A549 (cell line): ENCODE measurements at regions not wholly inside any gene's neighbourhood (a gene's known extent, or its start where the extent isn't known, plus 50 kb on each side); places are given as distances from the start of the nearest gene placed in this dataset.
A peak's percentile ranks its signal among the peaks of the same experiment; 100 is the strongest.

ENCODE experiments used
- ATAC-seq, 2 experiments: fragments of 200-7000 bp in 1 of 2; fragments of >200 bp in 1 of 2; cut with Nextera tagmentation in 1 of 2; cut with Tn5 transposase in 1 of 2; 3 replicates each; pipeline versions ENCODE4 v1.8.0 to v1.9.1; 2018 to 2020; ENCODE audit warnings: mild to moderate bottlenecking in 1 of 2, moderate library complexity in 1 of 2
- CTCF ChIA-PET: fragments of 300-600 bp; sonication (Branson Sonifier 250); formaldehyde crosslinking; extraction: SDS; loops from one replicate; lab custom pipeline; 2021; ENCODE audit warnings: antibody characterized with exemption, inconsistent platforms; lab: Yijun Ruan, JAX
- POLR2A ChIA-PET: fragments of 350-600 bp; formaldehyde crosslinking; extraction: SDS; loops from one replicate; lab custom pipeline; 2021; ENCODE audit warnings: antibody characterized with exemption, inconsistent platforms; lab: Yijun Ruan, JAX
- DNase-seq, 2 experiments: peaks; one replicate each; pipeline versions ENCODE4 v3.0.0 to v3.0.0-alpha.2; 2011 to 2016; ENCODE audit warnings: low read depth in 1 of 2, low spot score in 1 of 2
- FAIRE-seq: peaks from 2 replicates; lab custom pipeline; 2011; peaks lifted over from hg19 to GRCh38; lab: Jason Lieb, UNC
- H3K27ac ChIP-seq, 2 experiments: fragments of >200 bp; sonication (Bioruptor Twin); formaldehyde crosslinking; 3 replicates each; pipeline ENCODE4 v1.5.1; 2016 to 2017
- H3K4me1 ChIP-seq: fragments of >200 bp; sonication (Bioruptor Twin); formaldehyde crosslinking; 3 replicates; pipeline ENCODE4 v1.6.1; 2016
- H3K4me2 ChIP-seq: fragments of >200 bp; sonication (Bioruptor Twin); formaldehyde crosslinking; 3 replicates; pipeline ENCODE4 v1.6.1; 2016
- H3K4me3 ChIP-seq: fragments of >200 bp; sonication (Bioruptor Twin); formaldehyde crosslinking; 3 replicates; pipeline ENCODE4 v1.5.1; 2016
- H3K9me3 ChIP-seq: fragments of >200 bp; sonication (Bioruptor Twin); formaldehyde crosslinking; 3 replicates; pipeline ENCODE4 v1.6.1; 2016
- ATOH8 ChIP-seq: fragments of 250-450 bp; sonication (Bioruptor Pico); IDR thresholded peaks from 2 replicates; pipeline ENCODE4 v1.5.0; 2020; ENCODE audit warnings: low read depth, mild to moderate bottlenecking, moderate library complexity
- CBX2 ChIP-seq: fragments of 200-600 bp; sonication (generic); IDR thresholded peaks from 2 replicates; pipeline ENCODE4 v1.6.1; 2016; ENCODE audit warnings: low read depth, mild to moderate bottlenecking, borderline replicate concordance
- CEBPB ChIP-seq, 2 experiments: fragments of >200 bp in 1 of 2; sonication (Bioruptor Twin) in 1 of 2; formaldehyde crosslinking in 1 of 2; IDR thresholded peaks; 2 replicates each; pipeline ENCODE4 v1.6.1; 2012 to 2016
- HDAC2 ChIP-seq: fragments of 200-600 bp; sonication (generic); IDR thresholded peaks from 2 replicates; pipeline ENCODE4 v1.6.1; 2016
- HOXA7 ChIP-seq: fragments of 250-450 bp; sonication (Bioruptor Pico); IDR thresholded peaks from 2 replicates; pipeline ENCODE4 v1.5.0; 2020; ENCODE audit warnings: mild to moderate bottlenecking, moderate library complexity
- HOXB13 ChIP-seq: fragments of 250-450 bp; sonication (Bioruptor Pico); IDR thresholded peaks from 2 replicates; pipeline ENCODE4 v1.5.0; 2020; ENCODE audit warnings: low read depth, mild to moderate bottlenecking, moderate library complexity
- KDM1A ChIP-seq: fragments of 200-600 bp; sonication (generic); IDR thresholded peaks from 2 replicates; pipeline ENCODE4 v1.6.1; 2016; ENCODE audit warnings: low read depth, mild to moderate bottlenecking
- KDM5A ChIP-seq: fragments of 200-600 bp; sonication (generic); IDR thresholded peaks from 2 replicates; pipeline ENCODE4 v1.6.1; 2016; ENCODE audit warnings: antibody characterized with exemption, mild to moderate bottlenecking
- MAFK ChIP-seq: fragments of 450-650 bp; IDR thresholded peaks from 2 replicates; pipeline ENCODE4 v1.6.1; 2014; ENCODE audit not compliant: partially characterized antibody
- MYC ChIP-seq: IDR thresholded peaks from 2 replicates; pipeline ENCODE4 v1.6.1; 2012; ENCODE audit warnings: mild to moderate bottlenecking, inconsistent platforms, low read length, improper control_type of control experiment, borderline replicate concordance
- NPAS2 ChIP-seq: fragments of 250-450 bp; sonication (Bioruptor Pico); IDR thresholded peaks from 2 replicates; pipeline ENCODE4 v1.8.0; 2022; ENCODE audit warnings: mild to moderate bottlenecking, moderate library complexity, borderline replicate concordance
- NR3C1 ChIP-seq: fragments of >200 bp; sonication (Bioruptor Twin); formaldehyde crosslinking; IDR thresholded peaks from 3 replicates; pipeline ENCODE4 v1.6.1; 2017
- PBX3 ChIP-seq: IDR thresholded peaks from 2 replicates; pipeline ENCODE4 v1.6.1; 2012
- POLR2A ChIP-seq: IDR thresholded peaks from 2 replicates; pipeline ENCODE4 v1.6.1; 2012; ENCODE audit warnings: mild to moderate bottlenecking, low read length
- TP53 ChIP-seq: fragments of 250-450 bp; sonication (Bioruptor Pico); IDR thresholded peaks from 2 replicates; pipeline ENCODE4 v1.5.0; 2021; ENCODE audit warnings: mild to moderate bottlenecking, moderate library complexity
- ZNF302 ChIP-seq: fragments of 250-450 bp; sonication (Bioruptor Pico); IDR thresholded peaks from 2 replicates; pipeline ENCODE4 v1.9.0; 2021; ENCODE audit warnings: inconsistent platforms, mild to moderate bottlenecking, moderate library complexity
- WGBS: methylation state at CpG from one replicate; pipeline ENCODE4 v1.1.6; 2017; ENCODE audit errors: missing lambda C conversion rate; 5-methylcytosine and 5-hydroxymethylcytosine counted together
- TF ChIP-seq, protein P1 (sequence below): IDR thresholded peaks from 2 replicates; pipeline ENCODE4 v1.6.1; 2012; ENCODE audit warnings: low read depth, borderline replicate concordance

- H3K27ac ChIP-seq, result no peak overlapping the region
- H3K4me1 ChIP-seq, result peaks cover 6% of the 10 kb centered on the region; the same call in 1 of the 3 replicates
- ATAC-seq (no peak), DNase-seq (no peak), FAIRE-seq (no peak)
- no peak overlapping the region for H3K4me2 ChIP-seq
- no peak overlapping the region for H3K4me3 ChIP-seq
- ChIA-PET CTCF (interaction anchor here (1.5 kb wide), 1 partner anchor 11 kb away, joined by 4 read pairs; no protein-coding TSS in a partner anchor), POLR2A (interaction anchor here (1.3 kb wide), 1 partner anchor 11 kb away, joined by 3 read pairs; no protein-coding TSS in a partner anchor)
- H3K9me3 ChIP-seq, result no peaks in the 10 kb centered on the region
- TF ChIP-seq ZNF302 (CRISPR knock-in tag), result no peak
- no peak for TF ChIP-seq KDM5A
- no peak for TF ChIP-seq NPAS2 (CRISPR knock-in tag)
- TF ChIP-seq NR3C1, result no peak
- TF ChIP-seq MAFK, result no peak
- TF ChIP-seq CEBPB (IDR thresholded peaks at IDR 0.05), result no peak
- TF ChIP-seq HOXB13 (CRISPR knock-in tag), result no peak
- no peak for TF ChIP-seq KDM1A
- TF ChIP-seq, protein P1, sequence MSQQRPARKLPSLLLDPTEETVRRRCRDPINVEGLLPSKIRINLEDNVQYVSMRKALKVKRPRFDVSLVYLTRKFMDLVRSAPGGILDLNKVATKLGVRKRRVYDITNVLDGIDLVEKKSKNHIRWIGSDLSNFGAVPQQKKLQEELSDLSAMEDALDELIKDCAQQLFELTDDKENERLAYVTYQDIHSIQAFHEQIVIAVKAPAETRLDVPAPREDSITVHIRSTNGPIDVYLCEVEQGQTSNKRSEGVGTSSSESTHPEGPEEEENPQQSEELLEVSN, result no peak
- WGBS, result 51% methylated on average over 9 of the region's 9 CpGs
Measured at GRCh38 chr2:187869195-187869594, 315.0 kb upstream of the TFPI start.

DNA sequence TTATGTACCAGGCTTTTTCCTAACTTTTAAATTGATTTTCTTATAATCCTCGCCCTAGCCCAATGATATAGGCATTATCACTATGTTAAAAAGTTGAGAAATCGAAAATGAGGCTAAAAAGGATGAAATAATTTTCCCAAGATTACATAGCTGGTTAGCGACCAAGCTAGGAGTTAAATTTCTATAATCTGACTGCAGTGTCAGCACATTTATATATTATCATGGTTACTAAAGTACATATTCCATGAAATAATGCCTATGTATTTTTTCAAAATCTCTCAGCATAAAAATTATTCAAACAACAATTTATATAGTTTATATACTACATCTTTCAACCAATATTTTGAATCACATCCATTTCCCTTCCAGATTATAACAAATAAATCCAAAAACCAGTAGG is 317.3 kb upstream of the TFPI start:
- Histone ChIP-seq H3K4me1 (no peaks in the 10 kb centered on the region), H3K4me3 (no peak overlapping the region), H3K4me2 (no peak overlapping the region), H3K9me3 (no peaks in the 10 kb centered on the region), H3K27ac (no peak overlapping the region)
- POLR2A ChIA-PET, result no interaction called here
- no peak for FAIRE-seq
- 44% methylated on average over 3 of the region's 3 CpGs for WGBS
- DNase-seq, result no peak
- TF ChIP-seq ATOH8 (no peak), TP53 (CRISPR knock-in tag) (no peak), KDM5A (0 out of 2 replicates have a peak, but pooled peaks have one; percentile 15), MAFK (peak; percentile 73), POLR2A (no peak)
- no peak for ATAC-seq
- CTCF ChIA-PET, result no interaction called here

DNA sequence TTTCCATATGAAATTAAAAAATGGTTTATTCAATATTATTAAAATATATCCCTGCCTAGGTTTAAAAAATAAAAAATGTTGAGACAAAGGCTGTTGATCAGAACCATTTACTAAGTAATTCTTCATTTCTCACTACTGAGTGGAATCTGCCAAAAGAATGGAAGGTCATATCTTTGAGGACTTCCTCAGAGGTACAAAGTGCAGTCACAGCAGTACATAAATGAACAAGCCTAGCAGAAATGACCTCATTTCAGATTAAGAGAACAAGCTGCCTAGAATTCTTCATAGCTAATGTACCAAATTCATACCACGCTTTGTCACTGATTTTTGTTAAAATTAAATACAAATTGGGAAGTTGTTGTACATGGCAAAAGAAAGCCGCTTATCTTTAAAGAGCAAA is 318.9 kb upstream of the TFPI start:
- Histone ChIP-seq H3K4me3 (no peak overlapping the region), H3K4me2 (no peak overlapping the region), H3K4me1 (no peaks in the 10 kb centered on the region), H3K27ac (no peak overlapping the region), H3K9me3 (no peaks in the 10 kb centered on the region)
- FAIRE-seq (no peak), ATAC-seq (no peak), DNase-seq (no peak)
- 77% methylated on average over 2 of the region's 2 CpGs for WGBS
- no peak for TF ChIP-seq PBX3
- POLR2A ChIA-PET, result no interaction called here
- CTCF ChIA-PET, result no interaction called here

GRCh38 chr2:187874786-187875185 is 320.6 kb upstream of the TFPI start:
- POLR2A ChIA-PET, result no interaction called here
- WGBS, result 55% methylated on average over 2 of the region's 2 CpGs
- no peak for FAIRE-seq

More at GRCh38 chr2:187874786-187875185, 320.6 kb upstream of the TFPI start:
- H3K4me3 ChIP-seq, result no peak overlapping the region
- H3K4me2 ChIP-seq, result no peak overlapping the region
- CTCF ChIA-PET, result no interaction called here
- no peak for DNase-seq
- H3K27ac ChIP-seq, result no peak overlapping the region
- H3K9me3 ChIP-seq, result no peaks in the 10 kb centered on the region
- H3K4me1 ChIP-seq, result no peaks in the 10 kb centered on the region
- TF ChIP-seq HOXA7, result no peak
- TF ChIP-seq HDAC2, result no peak
- TF ChIP-seq MYC, result no peak
- TF ChIP-seq ZNF302 (CRISPR knock-in tag), result no peak
- no peak for TF ChIP-seq CBX2
- no peak for ATAC-seq
